ENCODE measurements at regions not wholly inside any gene's neighbourhood (a gene's known extent, or its start where the extent isn't known, plus 50 kb on each side); places are given as distances from the start of the nearest gene placed in this dataset.

GRCh38 chr1:83087851-83088250 is 911.1 kb downstream of the TTLL7 start:
- H3K27me3 Mint-ChIP-seq (ENCODE audit: insufficient read depth, low read depth), result peaks cover 2% of the 10 kb centered on the region
- Histone ChIP-seq H3K79me2 (ENCODE audit: low read depth) (no peaks in the 10 kb centered on the region), H3K4me3 (no peak overlapping the region), H3K27ac (no peak overlapping the region), H2AFZ (replicated peaks) (no peak overlapping the region), H3K9ac (no peak overlapping the region), H3K36me3 (no peaks in the 10 kb centered on the region), H3K4me2 (no peak overlapping the region), H4K20me1 (ENCODE audit: low read depth) (no peaks in the 10 kb centered on the region), H3K27me3 (no peaks in the 10 kb centered on the region), H3K4me1 (no peaks in the 10 kb centered on the region), H3F3A (ENCODE audit: low read depth) (no peaks in the 10 kb centered on the region), H3K9me3 (ENCODE audit: low read depth) (no peaks in the 10 kb centered on the region)
- no peak overlapping the region for H3K4me3 Mint-ChIP-seq
- TF ChIP-seq CTCF (IDR thresholded peaks at IDR 0.05) (no peak), EZH2 (IDR thresholded peaks at IDR 0.05) (no peak), EZH2phosphoT487 (IDR thresholded peaks at IDR 0.05) (no peak)
- DNase-seq (ENCODE audit: low spot score), result no peak
- peaks cover 2% of the 10 kb centered on the region for H3K9me3 Mint-ChIP-seq
- no peaks in the 10 kb centered on the region for H3K36me3 Mint-ChIP-seq
- no peak overlapping the region for H3K27ac Mint-ChIP-seq
- H3K4me1 Mint-ChIP-seq, result no peaks in the 10 kb centered on the region

GRCh38 chr1:83086986-83087512 is 911.9 kb downstream of the TTLL7 start:
- Histone ChIP-seq H3K27ac (no peak overlapping the region), H3K79me2 (ENCODE audit: low read depth) (no peaks in the 10 kb centered on the region), H4K20me1 (ENCODE audit: low read depth) (no peaks in the 10 kb centered on the region), H2AFZ (replicated peaks) (no peak overlapping the region), H3K9me3 (ENCODE audit: low read depth) (no peaks in the 10 kb centered on the region), H3K9ac (no peak overlapping the region), H3K4me2 (no peak overlapping the region), H3K36me3 (no peaks in the 10 kb centered on the region), H3K4me3 (no peak overlapping the region), H3F3A (ENCODE audit: low read depth) (no peaks in the 10 kb centered on the region), H3K27me3 (no peaks in the 10 kb centered on the region), H3K4me1 (no peaks in the 10 kb centered on the region)
- no peaks in the 10 kb centered on the region for H3K36me3 Mint-ChIP-seq
- no peak overlapping the region for H3K27ac Mint-ChIP-seq
- no peak overlapping the region for H3K4me3 Mint-ChIP-seq
- no peak for DNase-seq (ENCODE audit: low spot score)
- peaks cover 2% of the 10 kb centered on the region for H3K9me3 Mint-ChIP-seq
- peaks cover 2% of the 10 kb centered on the region for H3K27me3 Mint-ChIP-seq (ENCODE audit: insufficient read depth, low read depth)
- H3K4me1 Mint-ChIP-seq, result no peaks in the 10 kb centered on the region
- TF ChIP-seq EZH2 (IDR thresholded peaks at IDR 0.05) (no peak), CTCF (IDR thresholded peaks at IDR 0.05) (no peak), EZH2phosphoT487 (IDR thresholded peaks at IDR 0.05) (no peak)

- Histone ChIP-seq H2AFZ (replicated peaks) (no peak overlapping the region), H3K27ac (no peak overlapping the region), H3F3A (ENCODE audit: low read depth) (no peaks in the 10 kb centered on the region), H3K4me2 (no peak overlapping the region), H3K79me2 (ENCODE audit: low read depth) (no peaks in the 10 kb centered on the region), H3K9me3 (ENCODE audit: low read depth) (no peaks in the 10 kb centered on the region), H3K4me3 (no peak overlapping the region), H3K27me3 (no peaks in the 10 kb centered on the region), H3K36me3 (no peaks in the 10 kb centered on the region), H3K9ac (no peak overlapping the region), H3K4me1 (no peaks in the 10 kb centered on the region), H4K20me1 (ENCODE audit: low read depth) (no peaks in the 10 kb centered on the region)
- Mint-ChIP-seq H3K4me3 (no peak overlapping the region), H3K9me3 (peaks cover 2% of the 10 kb centered on the region), H3K4me1 (no peaks in the 10 kb centered on the region), H3K27me3 (ENCODE audit: insufficient read depth, low read depth) (peaks cover 2% of the 10 kb centered on the region), H3K27ac (no peak overlapping the region), H3K36me3 (no peaks in the 10 kb centered on the region)
- DNase-seq (ENCODE audit: low spot score), result no peak
- TF ChIP-seq EZH2 (IDR thresholded peaks at IDR 0.05), result no peak
- TF ChIP-seq CTCF (IDR thresholded peaks at IDR 0.05), result no peak
- TF ChIP-seq EZH2phosphoT487 (IDR thresholded peaks at IDR 0.05), result no peak
These were observed 912.6 kb downstream of the TTLL7 start for GRCh38 chr1:83086346-83086745.
